HG03558 (cell line): ENCODE measurements at regions not wholly inside any gene's neighbourhood (a gene's known extent, or its start where the extent isn't known, plus 50 kb on each side); places are given as distances from the start of the nearest gene placed in this dataset.

Source experiments
- ATAC-seq: cut with Tn5 transposase; IDR thresholded peaks from one replicate; pipeline ENCODE4 v1.9.1; 2021; ENCODE audit warnings: moderate number of reproducible peaks; ENCODE audit not compliant: unreplicated experiment; ENCODE audit errors: extremely low read depth

DNA sequence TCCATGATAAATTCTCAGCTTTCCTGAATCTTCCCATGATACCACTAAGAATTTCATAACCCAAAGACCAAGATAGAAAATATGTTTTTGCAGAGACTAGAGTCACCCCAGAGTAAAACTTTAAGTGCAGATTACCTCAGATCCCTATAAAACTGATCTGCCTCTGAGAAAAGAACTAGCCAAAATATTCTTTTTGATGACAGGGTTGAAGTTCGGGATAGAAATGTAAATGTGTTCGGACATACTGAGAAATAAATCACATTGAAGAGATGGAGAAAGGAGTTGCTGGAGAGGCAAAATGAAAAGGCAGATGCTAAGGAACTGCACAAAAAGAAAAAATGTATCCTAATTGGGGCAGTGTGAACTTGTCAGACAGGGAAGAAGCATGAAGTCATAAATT is 501.8 kb downstream of the ANKRD50 start:
- no peak for ATAC-seq

DNA sequence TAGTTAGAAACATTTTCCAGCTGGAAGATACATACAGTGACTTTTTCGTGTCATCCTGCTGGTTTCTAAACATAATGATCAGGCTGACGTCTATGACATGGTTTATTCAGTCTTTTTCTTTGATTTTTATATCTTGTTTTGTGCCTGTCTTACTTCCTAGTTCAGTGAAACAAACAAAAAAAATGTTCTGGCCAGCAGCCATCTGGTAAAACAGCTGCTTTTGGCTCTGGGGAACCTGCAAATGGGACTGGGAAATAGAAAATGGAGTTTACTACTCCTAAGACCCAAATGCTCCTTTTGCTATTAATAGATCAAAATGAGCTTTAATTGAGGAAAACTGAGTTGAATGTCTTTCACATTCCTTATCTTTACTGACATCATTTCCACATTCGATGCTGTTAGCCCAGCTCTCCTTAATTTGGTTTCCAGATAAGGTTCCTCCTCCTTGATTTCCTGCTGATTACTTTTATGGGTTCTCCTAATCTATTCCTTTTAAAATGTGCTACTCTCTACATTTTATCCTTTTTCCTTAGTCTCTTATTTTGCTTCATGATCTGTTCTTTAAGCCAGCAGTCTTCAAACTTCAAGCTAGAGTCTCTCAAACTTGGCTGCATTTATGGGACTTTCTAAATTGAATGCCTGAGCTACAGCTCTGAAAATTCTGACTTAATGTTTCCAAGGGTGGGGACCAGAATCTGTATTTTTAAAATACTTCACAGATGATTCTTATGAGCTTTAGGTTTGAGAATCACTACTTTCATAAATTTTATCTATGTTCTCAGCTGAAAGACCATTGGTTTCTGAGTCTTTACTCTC is 499.5 kb downstream of the ANKRD50 start:
- ATAC-seq = no peak

DNA sequence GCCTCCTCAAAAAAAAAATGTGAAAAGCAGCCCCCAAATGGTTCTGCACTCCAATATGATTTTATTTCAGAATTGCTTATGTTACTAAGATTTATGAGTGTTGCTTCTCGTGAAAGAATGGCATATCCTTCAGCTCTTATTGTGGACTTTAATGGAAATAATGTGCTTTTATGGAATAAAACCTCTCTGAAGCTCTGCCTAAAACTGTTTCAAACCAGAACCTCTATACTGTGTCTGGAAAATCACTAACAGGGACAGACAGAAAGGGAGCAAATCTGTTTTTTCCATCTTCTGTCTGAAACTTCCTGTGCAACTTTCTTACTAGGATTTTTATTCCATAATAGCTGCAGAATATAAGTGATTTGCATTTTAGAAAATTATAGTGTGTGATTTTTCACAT is 493.1 kb downstream of the ANKRD50 start:
- ATAC-seq = no peak

DNA sequence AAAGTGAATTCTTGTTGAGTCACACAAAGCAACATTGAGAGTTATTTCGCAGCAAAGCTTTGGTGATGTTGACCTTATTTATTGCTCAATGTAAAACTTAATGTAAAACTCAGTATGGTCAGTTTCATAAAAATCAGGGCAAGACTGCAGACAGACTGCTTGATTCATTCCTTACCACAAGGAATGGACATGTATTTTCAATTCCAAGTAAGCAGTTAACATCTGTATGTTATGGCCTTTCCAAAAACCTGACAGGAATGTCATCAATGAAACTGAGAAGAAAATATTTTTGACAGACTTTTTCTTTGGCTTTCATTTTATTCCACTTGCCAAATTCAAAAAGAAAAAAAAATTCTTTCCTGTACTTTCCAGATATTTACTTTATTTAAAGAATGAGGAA is 488.3 kb downstream of the ANKRD50 start:
- ATAC-seq = no peak

DNA sequence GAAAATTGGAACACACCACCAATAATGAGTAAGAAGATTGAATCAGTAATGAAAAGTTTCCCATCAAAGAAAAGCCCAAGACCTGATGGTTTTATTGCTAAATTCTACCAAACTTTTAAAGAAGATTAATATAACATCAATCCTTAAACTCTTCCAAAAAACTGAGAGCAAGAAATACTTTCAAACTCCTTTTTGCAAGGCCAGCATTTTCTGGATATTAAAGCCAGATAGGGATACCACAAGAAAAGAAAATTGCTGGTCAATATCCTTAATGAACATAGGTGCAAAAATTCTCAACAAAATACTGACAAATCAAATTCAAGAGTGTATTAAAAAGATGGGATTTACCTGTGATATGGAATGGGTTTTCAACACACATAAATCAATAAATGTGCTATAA is 484.6 kb downstream of the ANKRD50 start:
- no peak for ATAC-seq

DNA sequence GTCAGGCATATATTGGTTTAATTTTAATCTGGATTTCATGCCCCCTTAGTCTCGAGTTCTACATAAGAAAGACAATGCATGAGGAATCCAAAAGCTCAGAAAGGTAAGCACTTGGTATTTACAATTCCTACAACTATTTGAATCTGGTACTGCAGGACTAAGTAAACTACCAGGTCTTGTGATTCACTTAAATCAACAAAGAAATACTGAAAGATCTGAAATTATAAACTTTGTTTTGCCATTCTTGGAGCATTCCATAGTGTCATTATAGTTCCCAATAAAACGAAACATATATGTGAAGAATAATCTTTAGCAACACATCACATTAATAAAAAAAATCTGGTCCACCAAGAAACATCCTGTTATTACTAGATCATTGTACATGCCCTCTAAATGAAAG is 482.3 kb downstream of the ANKRD50 start:
- ATAC-seq = no peak

DNA sequence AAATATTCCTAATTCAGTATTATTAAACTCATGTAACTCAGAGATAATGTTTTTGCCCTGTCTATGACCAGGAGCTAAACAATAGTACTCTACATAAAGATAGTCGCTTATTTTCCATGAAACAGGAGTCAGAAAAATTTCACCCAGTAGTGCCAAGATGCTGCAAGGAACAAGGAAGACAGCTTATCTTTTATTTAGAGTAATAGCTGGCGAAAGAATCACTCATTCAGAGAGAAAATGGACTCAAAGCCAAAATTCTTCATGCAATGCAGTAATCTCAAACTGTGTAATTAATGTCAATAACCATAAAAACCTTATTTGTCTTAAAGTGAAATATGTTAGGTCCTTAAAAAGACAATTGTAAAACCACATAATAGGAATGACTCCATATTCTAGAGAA is 477.8 kb downstream of the ANKRD50 start:
- ATAC-seq = no peak

DNA sequence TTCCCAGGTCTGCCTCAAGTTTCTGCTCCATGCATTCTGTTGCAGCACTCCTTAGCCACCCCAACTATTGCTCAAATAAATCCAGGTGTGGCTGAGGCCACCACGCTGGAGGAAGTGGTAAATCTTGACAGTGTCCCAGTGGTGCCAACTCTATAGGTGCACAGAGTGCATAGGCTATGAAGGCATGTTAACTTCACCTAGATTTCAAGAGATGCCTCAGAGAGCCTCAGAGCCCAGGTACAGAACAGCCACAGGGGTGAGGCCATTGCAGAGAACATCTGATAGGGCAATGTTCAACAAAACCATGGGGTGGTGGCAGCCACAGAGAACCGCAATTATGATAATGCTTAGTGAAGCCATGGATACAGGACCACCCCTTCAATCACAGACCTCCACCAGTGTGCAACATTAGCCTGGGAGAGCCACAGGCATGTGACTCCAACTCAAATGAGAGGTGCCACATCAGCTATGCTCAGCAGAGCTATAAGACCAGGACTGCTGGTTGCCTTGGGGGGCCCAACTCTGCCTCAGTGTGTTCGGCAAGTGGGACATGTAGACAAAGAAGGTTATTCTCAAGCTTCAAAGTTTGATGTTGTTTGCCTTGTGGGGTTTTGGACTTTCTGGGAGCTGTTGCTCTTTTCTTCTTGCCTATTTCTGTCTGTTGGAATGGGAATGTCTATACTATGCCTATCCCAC is 468.7 kb downstream of the ANKRD50 start:
- no peak for ATAC-seq

DNA sequence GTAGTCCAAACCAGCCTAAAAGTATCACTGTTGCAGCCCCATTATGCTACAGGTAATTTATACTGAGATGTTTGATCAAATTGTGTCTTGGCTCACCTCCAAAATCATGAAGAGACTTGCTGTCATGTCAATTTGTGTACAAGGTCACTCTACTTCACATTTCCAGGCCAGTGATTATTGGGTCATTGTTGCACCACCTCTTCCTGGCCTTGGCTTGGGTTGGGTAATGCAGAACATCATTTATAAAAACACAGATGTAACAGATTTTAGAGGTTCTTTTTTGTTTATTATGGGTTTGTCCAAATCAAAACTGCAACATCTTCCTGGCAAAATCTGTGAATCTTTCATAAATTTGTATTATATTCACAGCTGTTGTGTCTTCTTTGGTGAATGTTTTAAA is 459.5 kb downstream of the ANKRD50 start:
- ATAC-seq = no peak

DNA sequence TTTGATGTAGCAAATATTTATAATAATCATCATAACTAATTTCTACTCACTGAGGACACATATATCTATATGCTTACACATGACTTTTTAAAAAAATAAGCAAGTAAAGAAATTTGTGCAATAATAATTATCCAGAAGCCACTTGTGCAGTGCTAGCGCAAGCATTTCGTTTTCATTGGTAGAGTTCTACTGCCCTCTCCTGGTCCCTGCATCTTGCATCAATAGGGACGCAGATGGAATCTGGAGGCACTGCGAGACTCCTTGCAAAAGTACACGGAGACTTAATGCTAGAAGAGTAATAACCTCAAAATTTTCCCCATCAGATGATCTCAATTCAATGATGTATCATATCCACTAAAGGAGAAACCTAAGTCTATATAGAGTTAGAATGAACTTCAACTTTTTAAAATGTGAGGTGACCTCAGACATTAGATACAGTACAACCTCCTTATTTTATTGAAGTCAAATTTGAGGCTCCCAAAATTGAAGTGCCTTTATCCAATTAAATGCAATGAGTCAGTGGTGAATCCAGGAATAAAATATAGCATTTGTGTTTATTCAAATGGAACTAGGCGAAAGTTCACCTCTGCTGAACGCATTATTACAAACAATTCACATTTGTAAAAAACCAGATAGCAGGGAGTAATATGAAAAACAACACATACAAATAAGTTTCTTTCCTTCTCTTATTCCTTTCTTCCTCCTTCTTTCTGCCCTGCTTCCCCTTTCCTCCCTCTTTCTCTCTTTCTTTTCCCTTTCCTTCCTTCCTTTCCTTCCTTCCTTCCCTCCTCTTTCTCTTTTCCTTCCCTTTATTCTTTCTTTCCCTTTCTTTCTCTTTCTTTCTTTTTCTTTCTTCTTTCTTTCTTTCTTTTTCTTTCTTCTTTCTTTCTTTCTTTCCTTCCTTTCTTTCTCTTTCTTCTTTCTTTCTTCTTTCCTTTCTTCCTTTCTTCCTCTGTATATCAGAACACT is 450.0 kb downstream of the ANKRD50 start:
- peak; percentile 88 for ATAC-seq

DNA sequence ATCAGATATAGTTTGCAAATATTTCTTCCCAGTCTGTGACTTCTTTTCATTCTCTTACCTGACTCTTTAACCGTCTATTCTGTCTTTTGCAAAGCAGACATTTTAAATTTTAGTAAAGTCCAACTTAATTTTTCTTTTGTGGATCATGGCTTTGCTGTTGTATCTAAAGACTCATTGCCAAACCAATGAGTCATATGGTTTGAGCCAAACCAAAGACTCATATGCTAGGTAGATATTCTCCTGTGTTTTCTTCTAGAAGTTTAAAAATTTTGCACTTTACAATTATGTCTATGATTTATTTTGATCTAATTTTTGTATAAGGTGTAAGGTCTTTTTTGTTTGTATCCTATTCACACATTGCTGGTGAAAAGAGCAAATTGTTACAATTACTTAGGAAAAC is 446.8 kb downstream of the ANKRD50 start:
- no peak for ATAC-seq

DNA sequence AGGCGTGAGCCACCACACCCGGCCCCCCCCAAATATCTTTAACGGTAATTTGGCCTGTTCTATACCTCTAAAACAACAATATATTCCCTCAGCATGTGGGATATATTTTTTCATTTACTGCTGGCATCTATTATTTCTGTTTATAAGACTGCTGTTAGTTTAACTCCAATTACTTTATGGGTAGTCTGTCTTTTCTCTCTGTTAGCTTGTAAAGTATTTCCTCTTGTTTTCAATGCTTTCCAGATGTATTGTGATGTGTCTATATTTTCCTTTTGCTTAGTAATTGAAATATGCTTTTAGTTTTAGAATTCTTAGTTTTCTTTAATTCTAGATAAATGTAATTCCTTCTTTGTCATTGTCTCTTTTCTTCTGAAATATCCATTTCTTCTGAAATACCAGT is 445.8 kb downstream of the ANKRD50 start:
- no peak for ATAC-seq

DNA sequence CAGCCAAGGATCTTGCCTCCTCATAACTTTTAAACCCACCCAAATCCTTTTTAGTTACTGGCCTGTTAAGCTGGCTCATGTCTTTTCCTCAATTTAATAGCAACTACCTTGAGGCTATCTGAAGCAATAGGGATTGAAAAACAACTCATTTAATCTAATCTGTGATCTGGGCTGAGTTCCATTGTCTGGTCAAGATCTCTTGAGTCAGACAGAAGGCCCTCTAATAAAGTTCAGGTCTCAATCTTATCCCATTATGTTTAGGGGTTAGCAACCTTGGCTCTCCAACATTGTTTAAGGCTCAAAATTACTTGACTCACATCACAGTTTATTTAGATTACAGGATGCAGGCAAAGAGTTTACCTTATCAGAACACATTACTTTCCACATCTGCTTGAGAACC is 436.1 kb downstream of the ANKRD50 start:
- no peak for ATAC-seq

DNA sequence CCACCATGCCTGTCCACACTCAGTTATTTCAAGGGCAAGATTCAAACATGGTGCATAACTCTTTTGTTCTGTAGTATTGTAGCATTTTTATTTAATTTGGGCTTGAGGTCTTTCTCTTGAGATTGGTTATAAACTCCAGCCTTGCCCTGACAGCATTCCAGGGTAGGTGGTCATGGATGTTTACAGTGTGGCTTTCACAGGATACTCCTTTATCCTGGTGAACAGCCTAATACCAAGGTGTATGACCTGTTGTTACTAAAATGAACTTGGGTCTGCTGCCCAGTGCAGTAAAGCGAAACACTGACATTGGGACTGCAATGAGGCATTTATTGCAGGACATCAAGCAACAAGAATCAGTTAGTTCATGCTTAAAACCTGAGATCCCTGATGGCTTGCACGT is 434.8 kb downstream of the ANKRD50 start:
- ATAC-seq = no peak

DNA sequence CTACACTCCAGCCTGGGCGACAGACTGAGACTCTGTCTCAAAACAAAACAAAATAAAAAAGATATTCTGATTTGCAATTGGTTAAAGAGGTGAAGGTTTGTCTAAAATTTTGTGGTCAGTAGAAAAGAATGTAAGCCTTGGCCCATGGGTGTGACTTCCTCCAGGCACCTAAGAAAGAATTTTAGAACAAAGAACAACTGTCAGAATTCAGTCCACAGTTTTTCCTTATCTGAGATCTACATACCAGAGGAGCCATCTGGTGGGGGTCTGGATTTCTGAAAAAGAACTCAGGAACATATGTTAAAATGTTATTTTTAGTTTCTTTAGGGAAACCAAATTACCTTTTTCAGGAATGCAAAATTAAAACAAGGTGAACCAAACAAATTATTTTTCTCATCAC is 434.1 kb downstream of the ANKRD50 start:
- ATAC-seq = no peak

DNA sequence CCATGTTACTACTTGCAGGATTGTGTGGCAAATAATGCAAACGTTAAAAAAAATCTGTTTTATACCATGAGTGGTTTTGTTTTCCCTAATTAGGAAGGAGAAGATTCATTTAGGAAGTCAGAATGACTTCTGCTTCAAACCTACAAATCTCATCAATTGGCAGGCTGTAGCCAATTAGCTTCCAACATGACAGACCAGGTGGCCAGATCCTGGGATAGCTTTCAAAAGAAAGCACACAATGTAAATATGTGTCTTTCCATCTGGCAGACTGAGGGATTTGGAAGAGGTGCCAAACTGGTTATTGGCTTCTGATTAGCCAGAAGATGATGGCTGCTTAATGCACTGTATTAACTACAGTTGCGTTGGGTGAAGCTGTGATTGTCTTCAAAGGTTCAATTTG is 432.8 kb downstream of the ANKRD50 start:
- ATAC-seq = no peak

DNA sequence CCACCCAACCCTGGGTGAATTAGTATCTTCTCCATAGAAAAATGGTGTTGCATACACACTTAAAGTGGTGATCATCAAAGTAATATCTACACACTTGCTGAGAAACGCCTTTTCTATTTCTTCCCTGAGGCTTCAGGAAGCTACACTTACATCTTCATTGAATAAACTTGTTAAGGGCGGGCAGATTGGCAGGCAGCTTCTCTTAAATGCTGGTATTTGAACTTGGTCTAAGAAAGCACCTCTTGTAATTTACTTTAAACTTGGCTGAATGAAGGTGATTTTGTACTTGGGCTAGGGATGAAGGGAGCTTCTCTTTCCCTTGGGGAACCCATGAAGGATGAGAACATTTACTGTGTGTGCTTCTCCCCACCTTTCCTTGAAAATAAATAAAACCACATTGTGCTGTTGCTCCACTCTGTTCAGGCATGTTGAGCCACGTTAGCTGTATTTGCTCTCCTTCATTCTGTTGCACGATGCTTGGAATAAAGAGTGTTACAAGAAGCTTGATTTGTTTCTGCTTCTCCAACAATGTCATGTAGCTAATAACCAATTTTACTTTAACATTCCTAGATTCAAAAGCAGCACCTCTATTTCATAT is 430.1 kb downstream of the ANKRD50 start:
- ATAC-seq = no peak

DNA sequence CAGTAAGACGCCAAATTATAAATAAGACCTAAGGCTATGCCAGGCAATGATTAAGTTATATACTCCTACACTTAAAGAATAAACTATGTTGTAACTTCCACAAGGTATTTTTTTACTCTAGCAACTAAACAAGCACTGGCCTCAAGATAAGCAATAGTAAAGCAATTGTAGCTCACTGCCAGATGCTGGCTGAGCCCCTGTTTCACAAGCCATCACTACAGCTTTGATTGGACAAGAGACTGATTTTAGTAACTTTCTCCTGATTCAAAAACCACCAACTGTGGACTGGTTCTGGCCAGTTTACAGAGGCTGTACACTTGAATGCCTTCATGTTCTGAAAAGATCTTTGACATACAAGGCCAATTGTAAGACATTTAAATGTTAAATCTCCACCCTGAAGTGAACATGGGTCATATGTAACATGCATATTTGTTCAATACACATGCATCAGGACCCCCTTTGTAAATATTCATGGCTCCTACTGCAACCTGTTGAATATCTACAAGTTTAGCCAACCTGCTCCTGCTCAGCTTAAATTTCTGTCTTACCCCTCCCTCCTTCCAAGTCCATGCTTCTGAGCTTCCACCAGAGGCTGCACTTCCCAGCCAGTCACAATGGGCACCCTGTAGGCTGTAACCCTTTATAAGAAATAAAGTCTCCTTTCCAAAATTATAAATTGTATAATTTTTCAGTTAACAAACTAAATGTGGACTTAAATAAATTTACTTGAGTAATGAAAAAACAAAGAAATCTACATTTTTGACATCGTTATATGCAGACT is 423.6 kb downstream of the ANKRD50 start:
- no peak for ATAC-seq

DNA sequence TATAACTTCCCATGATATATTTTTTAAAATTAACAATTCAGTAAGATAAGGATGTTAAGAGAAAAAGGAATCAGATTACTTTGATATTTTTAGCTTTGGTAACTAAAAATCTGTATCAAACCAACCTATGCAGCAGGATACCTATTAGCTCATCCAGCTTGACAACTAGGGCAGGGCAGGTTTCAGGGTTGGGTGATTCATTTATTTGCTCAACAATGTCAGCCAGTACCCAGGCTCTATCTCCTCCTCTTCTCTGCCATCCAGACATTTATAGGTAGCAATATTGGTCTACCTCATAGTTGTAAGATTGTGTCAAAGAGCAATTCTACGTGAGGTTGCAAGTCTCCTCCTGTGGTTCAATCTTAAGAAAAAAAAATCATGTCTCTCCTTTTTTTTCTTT is 421.9 kb downstream of the ANKRD50 start:
- no peak for ATAC-seq

DNA sequence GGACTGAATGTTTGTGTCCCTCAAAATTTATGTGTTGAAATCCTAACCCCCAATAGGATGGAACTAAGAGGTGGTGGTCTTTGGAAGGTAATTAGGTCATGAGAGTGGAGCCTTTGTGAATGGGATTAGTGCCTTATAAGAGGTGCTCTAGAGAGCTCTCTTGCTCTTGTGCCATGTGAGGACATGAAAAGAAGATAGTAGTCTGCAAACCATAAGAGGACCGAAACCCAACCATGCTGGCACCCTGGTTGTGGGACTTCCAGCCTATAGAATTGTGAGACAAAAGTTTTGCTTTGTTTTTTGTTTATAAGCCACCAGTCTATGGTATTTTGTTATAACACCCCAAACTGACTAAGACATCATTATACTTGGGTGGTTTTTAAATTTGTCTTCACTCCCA is 417.1 kb downstream of the ANKRD50 start:
- ATAC-seq = no peak
